GM19468 (cell line): ENCODE measurements at regions not wholly inside any gene's neighbourhood (a gene's known extent, or its start where the extent isn't known, plus 50 kb on each side); places are given as distances from the start of the nearest gene placed in this dataset.
"Not testable (repeated sequence)": the region's sequence is repeated elsewhere in the genome, so short reads cannot be mapped to it uniquely, and the experiment has no call there.

ENCODE experiments used
- ATAC-seq: cut with Tn5 transposase; IDR thresholded peaks from one replicate; pipeline ENCODE4 v1.9.1; 2021; ENCODE audit warnings: mild to moderate bottlenecking, moderate library complexity, moderate number of reproducible peaks; ENCODE audit not compliant: unreplicated experiment; ENCODE audit errors: extremely low read depth

- ATAC-seq = not testable (repeated sequence)
These were observed 64.4 kb downstream of the KLRB1 start for GRCh38 chr12:9543341-9543740.

- not testable (repeated sequence) for ATAC-seq
These were observed 64.9 kb downstream of the KLRB1 start for GRCh38 chr12:9542827-9543226.

GRCh38 chr12:9515925-9516324 is 91.8 kb downstream of the KLRB1 start:
- ATAC-seq = not testable (repeated sequence)

GRCh38 chr12:9512695-9513094 is 95.0 kb downstream of the KLRB1 start:
- not testable (repeated sequence) for ATAC-seq

GRCh38 chr12:9510392-9511011 is 97.2 kb downstream of the KLRB1 start:
- not testable (repeated sequence) for ATAC-seq

GRCh38 chr12:9509464-9510161 is 98.1 kb downstream of the KLRB1 start:
- no peak for ATAC-seq

- no peak for ATAC-seq
These were observed 101.0 kb downstream of the KLRB1 start for GRCh38 chr12:9506746-9507145.

GRCh38 chr12:9503384-9503783 is 104.3 kb downstream of the KLRB1 start:
- not testable (repeated sequence) for ATAC-seq

- ATAC-seq = not testable (repeated sequence)
These were observed 104.9 kb downstream of the KLRB1 start for GRCh38 chr12:9502845-9503244.

GRCh38 chr12:9493325-9493724 is 114.4 kb downstream of the KLRB1 start:
- ATAC-seq = not testable (repeated sequence)

GRCh38 chr12:9481289-9481688 is 126.4 kb downstream of the KLRB1 start:
- ATAC-seq = not testable (repeated sequence)

- ATAC-seq = not testable (repeated sequence)
These were observed 133.5 kb downstream of the KLRB1 start for GRCh38 chr12:9474197-9474596.

- not testable (repeated sequence) for ATAC-seq
These were observed 134.1 kb downstream of the KLRB1 start for GRCh38 chr12:9473638-9474037.

GRCh38 chr12:9471501-9471900 is 136.2 kb downstream of the KLRB1 start:
- ATAC-seq = not testable (repeated sequence)

- ATAC-seq = not testable (repeated sequence)
These were observed 137.3 kb downstream of the KLRB1 start for GRCh38 chr12:9470367-9470766.

- not testable (repeated sequence) for ATAC-seq
These were observed 137.8 kb downstream of the KLRB1 start for GRCh38 chr12:9469956-9470355.

- ATAC-seq = not testable (repeated sequence)
These were observed 138.3 kb downstream of the KLRB1 start for GRCh38 chr12:9469463-9469862.

GRCh38 chr12:9468998-9469397 is 138.7 kb downstream of the KLRB1 start:
- ATAC-seq = not testable (repeated sequence)

GRCh38 chr12:9468144-9468543 is 139.6 kb downstream of the KLRB1 start:
- not testable (repeated sequence) for ATAC-seq

- no peak for ATAC-seq
These were observed 143.3 kb downstream of the KLRB1 start for GRCh38 chr12:9464408-9464807.

- ATAC-seq = not testable (repeated sequence)
These were observed 152.2 kb downstream of the KLRB1 start for GRCh38 chr12:9455516-9455915.

- ATAC-seq = not testable (repeated sequence)
These were observed 153.7 kb downstream of the KLRB1 start for GRCh38 chr12:9454021-9454420.
